Chondrocyte (in vitro differentiated cells): ENCODE measurements at regions not wholly inside any gene's neighbourhood (a gene's known extent, or its start where the extent isn't known, plus 50 kb on each side); places are given as distances from the start of the nearest gene placed in this dataset.
"Not testable (repeated sequence)": the region's sequence is repeated elsewhere in the genome, so short reads cannot be mapped to it uniquely, and the experiment has no call there.

Experiments used
- DNase-seq: peaks from one replicate; pipeline ENCODE4 v3.0.0; 2021; ENCODE audit warnings: mixed read lengths, low spot score
- H3K27ac Mint-ChIP-seq: one replicate; pipeline ENCODE4 v1.8.0; 2021; ENCODE audit warnings: mild to moderate bottlenecking, moderate library complexity, mixed read lengths; ENCODE audit not compliant: unreplicated experiment
- H3K27me3 Mint-ChIP-seq: 2 replicates; pipeline ENCODE4 v1.8.0; 2021; ENCODE audit warnings: low read depth, mixed read lengths
- H3K36me3 Mint-ChIP-seq: 2 replicates; pipeline ENCODE4 v1.8.0; 2021; ENCODE audit warnings: low read depth, mixed read lengths
- H3K4me1 Mint-ChIP-seq: 2 replicates; pipeline ENCODE4 v1.8.0; 2021; ENCODE audit warnings: low read depth, mild to moderate bottlenecking, mixed read lengths
- H3K4me3 Mint-ChIP-seq: one replicate; pipeline ENCODE4 v1.8.0; 2021; ENCODE audit warnings: mild to moderate bottlenecking, moderate library complexity, mixed read lengths; ENCODE audit not compliant: unreplicated experiment
- H3K9me3 Mint-ChIP-seq: 2 replicates; pipeline ENCODE4 v1.8.0; 2021; ENCODE audit warnings: low read depth, mixed read lengths
- CTCF ChIP-seq: fragments of 200-600 bp; sonication (generic); IDR thresholded peaks from 2 replicates; pipeline ENCODE4 v1.5.0; 2021; ENCODE audit warnings: antibody characterized with exemption, mild to moderate bottlenecking, moderate library complexity

GRCh38 chr9:64370344-64370743, 914.7 kb downstream of the FOXD4L5 start:
- H3K27ac Mint-ChIP-seq, H3K4me3 Mint-ChIP-seq, H3K27me3 Mint-ChIP-seq, H3K36me3 Mint-ChIP-seq, H3K9me3 Mint-ChIP-seq, H3K4me1 Mint-ChIP-seq: not testable (repeated sequence)
- peak; percentile 43 for DNase-seq

DNA sequence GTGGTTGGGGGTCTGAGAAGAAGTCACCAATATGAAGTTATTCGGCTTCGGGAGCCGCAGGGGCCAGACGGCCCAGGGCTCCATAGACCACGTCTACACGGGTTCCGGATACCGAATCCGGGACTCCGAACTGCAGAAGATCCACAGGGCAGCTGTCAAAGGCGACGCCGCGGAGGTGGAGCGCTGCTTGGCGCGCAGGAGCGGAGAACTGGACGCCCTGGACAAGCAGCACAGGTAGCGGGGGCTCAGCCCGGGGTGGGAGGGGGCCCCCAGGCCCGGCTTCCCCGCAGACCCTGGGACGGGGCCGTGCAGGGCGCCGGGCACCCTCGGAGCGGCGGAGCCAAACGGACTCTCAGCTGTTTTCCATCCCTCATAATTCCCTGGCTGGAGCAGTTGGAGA, 915.4 kb downstream of the FOXD4L5 start:
- not testable (repeated sequence) for H3K27me3 Mint-ChIP-seq, H3K36me3 Mint-ChIP-seq

GRCh38 chr9:64369114-64369513, 915.9 kb downstream of the FOXD4L5 start:
- DNase-seq, result peak; percentile 93
- not testable (repeated sequence) for H3K4me1 Mint-ChIP-seq, H3K36me3 Mint-ChIP-seq, H3K27ac Mint-ChIP-seq, H3K9me3 Mint-ChIP-seq, H3K27me3 Mint-ChIP-seq
- H3K4me3 Mint-ChIP-seq, result peak overlapping the region; percentile 44
- peak; percentile 68 for TF ChIP-seq CTCF

More for the DNA sequence above, 915.4 kb downstream of the FOXD4L5 start:
- not testable (repeated sequence) for H3K4me1 Mint-ChIP-seq, H3K9me3 Mint-ChIP-seq, H3K27ac Mint-ChIP-seq, DNase-seq
- peak overlapping the region; percentile 44 for H3K4me3 Mint-ChIP-seq

- H3K9me3 Mint-ChIP-seq, H3K4me1 Mint-ChIP-seq, H3K27ac Mint-ChIP-seq, H3K27me3 Mint-ChIP-seq, H3K36me3 Mint-ChIP-seq, H3K4me3 Mint-ChIP-seq, DNase-seq: not testable (repeated sequence)
These were observed 916.4 kb downstream of the FOXD4L5 start for GRCh38 chr9:64368644-64368942.

DNA sequence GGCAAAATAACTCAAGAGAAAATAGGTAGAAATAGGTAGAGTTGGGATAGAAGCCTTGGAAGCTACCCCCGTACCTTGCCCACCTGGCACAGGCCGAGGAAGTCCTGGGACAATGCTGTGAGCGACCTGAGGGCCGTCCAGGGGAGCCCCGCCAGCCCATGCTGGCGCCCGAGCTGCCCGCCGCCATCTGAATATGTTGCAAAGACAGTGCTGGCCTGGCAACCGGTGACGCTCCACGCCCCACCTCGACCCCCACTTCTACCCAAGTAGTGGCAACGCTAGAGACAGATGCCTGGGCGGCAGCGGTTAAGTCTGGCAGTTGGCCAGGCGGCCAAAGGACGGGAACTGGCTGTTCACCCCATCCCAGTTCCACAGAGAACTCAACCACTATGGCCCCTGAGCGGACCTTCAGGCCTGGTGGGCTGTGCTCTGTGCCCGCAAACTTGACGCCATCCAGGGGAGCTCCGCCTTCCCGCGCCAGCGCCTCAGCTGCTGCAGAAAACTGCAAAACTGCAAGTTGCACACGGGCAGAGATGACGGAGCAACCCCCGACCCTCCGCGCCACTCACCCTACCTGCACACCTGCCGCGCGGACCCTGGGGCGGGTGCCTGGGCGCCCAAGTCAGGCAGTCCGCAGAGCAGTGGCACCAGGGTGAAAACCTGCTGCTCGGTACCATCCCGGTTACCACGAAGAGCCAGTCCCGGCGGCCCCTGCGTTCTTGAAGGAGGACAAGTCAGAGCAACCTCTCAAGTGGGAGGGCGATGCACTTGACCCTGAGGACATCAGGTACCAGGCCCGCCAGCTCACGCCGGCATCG, 917.0 kb downstream of the FOXD4L5 start:
- not testable (repeated sequence) for H3K4me1 Mint-ChIP-seq, H3K4me3 Mint-ChIP-seq, H3K27ac Mint-ChIP-seq, H3K9me3 Mint-ChIP-seq, H3K36me3 Mint-ChIP-seq, H3K27me3 Mint-ChIP-seq
- DNase-seq, result peak; percentile 72
